Right ventricle myocardium superior (tissue), 1 donor: ENCODE measurements at regions not wholly inside any gene's neighbourhood (a gene's known extent, or its start where the extent isn't known, plus 50 kb on each side); places are given as distances from the start of the nearest gene placed in this dataset.
A peak's percentile ranks its signal among the peaks of the same experiment; 100 is the strongest.
"Not testable (repeated sequence)": the region's sequence is repeated elsewhere in the genome, so short reads cannot be mapped to it uniquely, and the experiment has no call there.

Experiments
- ATAC-seq: fragments of 200-7000 bp; cut with Tn5 transposase; one replicate; pipeline ENCODE4 v1.9.1; 2020; ENCODE audit warnings: mild to moderate bottlenecking; ENCODE audit not compliant: poor library complexity
- DNase-seq: peaks from one replicate; pipeline ENCODE4 v3.0.0-alpha.2; 2020
- intact Hi-C: fragments of 100-400 bp; cut with DNase I; formaldehyde crosslinking; loops from one replicate; pipeline ENCODE4 v1.11.2; 2022
- donor health status: DM: no; HTN: yes; CAD: no; lungs with severe emphysema.

GRCh38 chr5:1619531-1619930, 95.8 kb upstream of the LPCAT1 start:
- ATAC-seq, DNase-seq, intact Hi-C loops: not testable (repeated sequence)

- DNase-seq, ATAC-seq, intact Hi-C loops: not testable (repeated sequence)
These were observed 94.6 kb upstream of the LPCAT1 start for GRCh38 chr5:1618296-1618865.

DNA sequence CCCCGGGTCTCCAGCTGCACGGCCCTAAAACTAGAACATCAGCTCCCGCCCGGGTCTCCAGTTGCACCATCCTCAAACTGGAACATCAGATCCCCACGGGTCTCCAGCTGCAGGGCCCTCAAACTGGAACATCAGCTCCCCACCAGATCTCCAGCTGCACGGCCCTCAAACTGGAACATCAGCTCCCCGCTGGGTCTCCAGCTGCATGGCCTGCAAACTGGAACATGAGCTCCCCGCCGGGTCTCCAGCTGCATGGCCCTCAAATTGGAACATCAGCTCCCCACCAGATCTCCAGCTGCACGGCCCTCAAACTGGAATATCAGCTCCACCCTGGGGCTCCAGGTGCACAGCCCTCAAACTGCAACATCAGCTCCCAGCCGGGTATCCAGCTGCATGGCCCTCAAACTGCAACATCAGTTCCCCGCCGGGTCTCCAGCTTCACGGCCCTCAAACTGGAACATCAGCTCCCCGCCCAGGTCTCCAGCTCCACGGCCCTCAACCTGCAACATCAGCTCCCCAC, 93.5 kb upstream of the LPCAT1 start:
- intact Hi-C loops, DNase-seq, ATAC-seq: not testable (repeated sequence)

- intact Hi-C loops, ATAC-seq, DNase-seq: not testable (repeated sequence)
These were observed 89.8 kb upstream of the LPCAT1 start for GRCh38 chr5:1613515-1613914.

GRCh38 chr5:1610526-1610925, 86.8 kb upstream of the LPCAT1 start:
- DNase-seq, ATAC-seq, intact Hi-C loops: not testable (repeated sequence)

GRCh38 chr5:1609111-1609510, 85.4 kb upstream of the LPCAT1 start:
- DNase-seq, intact Hi-C loops, ATAC-seq: not testable (repeated sequence)

- intact Hi-C loops, ATAC-seq, DNase-seq: not testable (repeated sequence)
These were observed 84.6 kb upstream of the LPCAT1 start for GRCh38 chr5:1608336-1608735.

GRCh38 chr5:1606951-1607350, 83.2 kb upstream of the LPCAT1 start:
- intact Hi-C loops, ATAC-seq, DNase-seq: not testable (repeated sequence)

- DNase-seq, intact Hi-C loops, ATAC-seq: not testable (repeated sequence)
These were observed 80.2 kb upstream of the LPCAT1 start for GRCh38 chr5:1603916-1604315.

GRCh38 chr5:1601565-1601964, 77.8 kb upstream of the LPCAT1 start:
- intact Hi-C loops, ATAC-seq, DNase-seq: not testable (repeated sequence)

DNA sequence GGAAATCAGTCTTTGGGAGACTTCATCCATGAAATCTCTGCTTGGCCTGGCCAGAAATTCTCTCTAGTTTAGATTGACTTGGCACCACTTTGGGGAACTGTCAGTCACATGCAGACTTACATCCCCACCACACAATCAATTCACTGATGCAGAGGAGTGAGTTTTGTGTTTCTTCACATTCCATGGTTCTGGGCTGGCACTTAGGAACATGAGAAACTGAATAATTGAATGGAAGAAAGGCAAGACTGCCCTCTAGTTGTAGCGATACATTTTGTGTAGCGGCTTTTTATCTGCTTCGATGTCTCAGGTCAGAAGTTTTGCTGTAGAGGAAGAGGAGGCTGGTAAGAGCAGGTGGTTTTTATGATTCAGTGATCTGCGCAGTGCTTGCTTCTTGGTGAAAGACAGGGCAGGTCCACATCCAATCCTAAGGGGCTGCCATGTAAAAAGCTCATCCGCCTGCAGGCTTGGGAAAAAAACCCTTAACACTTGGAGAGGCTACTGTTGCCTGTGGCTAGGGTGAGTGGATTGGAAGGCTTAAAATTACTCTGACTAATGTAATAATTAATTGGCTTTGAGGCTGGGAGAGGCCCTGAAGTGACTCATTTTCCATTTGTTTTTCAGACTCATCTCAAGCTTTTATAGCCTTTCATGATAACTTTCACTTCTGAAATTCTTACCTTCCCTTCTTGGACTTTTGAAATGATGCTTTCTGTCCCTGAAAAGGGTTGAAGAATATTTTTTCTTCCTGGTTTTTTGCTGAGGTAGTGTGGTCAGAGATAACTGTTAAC, 75.4 kb upstream of the LPCAT1 start:
- ATAC-seq, DNase-seq, intact Hi-C loops: not testable (repeated sequence)

GRCh38 chr5:1597093-1597473, 73.3 kb upstream of the LPCAT1 start:
- intact Hi-C loops, ATAC-seq, DNase-seq: not testable (repeated sequence)

DNA sequence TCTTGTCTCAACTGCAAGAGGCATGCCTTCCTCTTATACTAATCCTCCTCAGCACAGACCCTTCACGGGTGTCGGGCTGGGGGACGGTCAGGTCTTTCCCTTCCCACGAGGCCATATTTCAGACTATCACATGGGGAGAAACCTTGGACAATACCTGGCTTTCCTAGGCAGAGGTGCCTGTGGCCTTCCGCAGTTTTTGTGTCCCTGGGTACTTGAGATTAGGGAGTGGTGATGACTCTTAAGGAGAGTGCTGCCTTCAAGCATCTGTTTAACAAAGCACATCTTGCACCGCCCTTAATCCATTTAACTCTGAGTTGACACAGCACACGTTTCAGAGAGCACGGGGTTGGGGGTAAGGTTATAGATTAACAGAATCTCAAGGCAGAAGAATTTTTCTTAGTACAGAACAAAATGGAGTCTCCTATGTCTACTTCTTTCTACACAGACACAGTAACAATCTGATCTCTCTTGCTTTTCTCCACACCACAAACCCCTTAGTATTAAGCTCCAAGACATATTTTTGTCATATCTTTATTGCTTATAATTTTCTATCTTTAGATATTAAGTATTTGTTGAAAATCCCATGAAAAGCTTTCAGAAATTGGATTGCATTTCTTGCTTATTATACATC, 72.8 kb upstream of the LPCAT1 start:
- intact Hi-C loops: not testable (repeated sequence)

GRCh38 chr5:1594357-1595106, 70.8 kb upstream of the LPCAT1 start:
- ATAC-seq (peak; percentile 95), DNase-seq (peak; percentile 86)
- intact Hi-C loops: no loop called here

More for the DNA sequence above, 72.8 kb upstream of the LPCAT1 start:
- not testable (repeated sequence) for ATAC-seq, DNase-seq

- peak; percentile 34 for ATAC-seq
These were observed 70.2 kb upstream of the LPCAT1 start for GRCh38 chr5:1593903-1594356.

GRCh38 chr5:1588071-1588694, 64.4 kb upstream of the LPCAT1 start:
- DNase-seq, intact Hi-C loops, ATAC-seq: not testable (repeated sequence)

More at GRCh38 chr5:1593903-1594356, 70.2 kb upstream of the LPCAT1 start:
- intact Hi-C loops: no loop called here
- no peak for DNase-seq

DNA sequence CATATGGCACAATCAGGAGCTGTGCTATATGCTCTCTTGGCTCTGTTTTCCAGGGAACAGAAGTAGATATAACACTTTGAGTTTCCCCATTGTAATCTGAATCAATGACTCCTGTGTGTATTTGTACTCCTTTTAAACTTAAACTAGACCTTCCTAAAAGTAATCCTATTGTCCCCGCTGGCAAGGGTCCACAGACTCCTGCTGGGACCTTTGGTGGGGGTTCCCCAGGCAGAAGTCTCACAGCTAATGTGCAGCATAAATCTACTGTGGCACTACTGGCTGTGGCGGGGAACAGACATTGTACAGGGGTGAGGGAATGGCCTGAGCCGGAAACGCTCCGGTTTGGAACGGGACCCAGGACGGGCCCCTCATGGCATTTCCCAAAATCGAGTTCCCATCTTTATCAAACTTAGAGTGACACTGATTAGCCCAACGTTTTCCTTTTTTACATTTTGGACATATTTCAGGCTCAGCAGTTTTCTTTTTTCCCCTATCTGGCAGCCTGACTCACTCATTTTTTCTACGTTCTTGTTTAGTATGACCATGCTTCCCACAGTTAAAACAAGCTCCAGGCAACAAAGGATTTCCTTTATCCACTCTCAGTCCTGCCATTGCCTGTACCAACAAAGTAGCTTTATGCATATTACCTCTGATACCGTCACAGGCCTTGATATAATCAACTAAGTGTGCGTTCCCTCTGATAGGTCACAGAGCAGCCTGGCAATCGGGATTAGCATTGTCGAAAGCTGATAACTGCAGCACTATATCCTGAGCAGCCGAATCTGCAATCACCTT, 59.5 kb upstream of the LPCAT1 start:
- intact Hi-C loops, ATAC-seq, DNase-seq: not testable (repeated sequence)
